ENCODE measurements at regions not wholly inside any gene's neighbourhood (a gene's known extent, or its start where the extent isn't known, plus 50 kb on each side); places are given as distances from the start of the nearest gene placed in this dataset.

GRCh38 chr11:119560961-119561360, 138.0 kb upstream of the THY1 start:
- H3K4me1 Mint-ChIP-seq (ENCODE audit: insufficient read depth, unreplicated experiment), result no peaks in the 10 kb centered on the region
- ChIA-PET POLR2A (no interaction called here), CTCF (interaction anchor here (1.9 kb wide), 1 partner anchor 27 kb away, joined by 7 read pairs; no protein-coding TSS in a partner anchor)
- no peaks in the 10 kb centered on the region for H3K36me3 Mint-ChIP-seq (ENCODE audit: insufficient read depth, unreplicated experiment)
- peaks cover 5% of the 10 kb centered on the region for H3K9me3 Mint-ChIP-seq (ENCODE audit: unreplicated experiment)
- H3K27me3 Mint-ChIP-seq (ENCODE audit: insufficient read depth, unreplicated experiment), result peaks cover 37% of the 10 kb centered on the region
- BruUV-seq (replicated peaks), result no TSS peak
- H3K4me3 Mint-ChIP-seq (ENCODE audit: unreplicated experiment), result no peak overlapping the region
- DNase-seq (ENCODE audit: unreplicated experiment), result no peak
- H3K27ac Mint-ChIP-seq (ENCODE audit: low read depth, unreplicated experiment), result no peak overlapping the region
- TF ChIP-seq CTCF (IDR thresholded peaks at IDR 0.05; ENCODE audit: unreplicated experiment), result no peak
- intact Hi-C loops (cut with micrococcal nuclease), result no loop called here

- no peak overlapping the region for H3K27ac Mint-ChIP-seq (ENCODE audit: low read depth, unreplicated experiment)
- H3K4me1 Mint-ChIP-seq (ENCODE audit: insufficient read depth, unreplicated experiment), result no peaks in the 10 kb centered on the region
- peaks cover 37% of the 10 kb centered on the region for H3K27me3 Mint-ChIP-seq (ENCODE audit: insufficient read depth, unreplicated experiment)
- no peaks in the 10 kb centered on the region for H3K36me3 Mint-ChIP-seq (ENCODE audit: insufficient read depth, unreplicated experiment)
- no peak overlapping the region for H3K4me3 Mint-ChIP-seq (ENCODE audit: unreplicated experiment)
- TF ChIP-seq CTCF (IDR thresholded peaks at IDR 0.05; ENCODE audit: unreplicated experiment), result no peak
- DNase-seq (ENCODE audit: unreplicated experiment), result no peak
- ChIA-PET CTCF (interaction anchor here (0.5 to 1.9 kb wide), 3 partner anchors 9 to 27 kb away, joined by 3 to 7 read pairs (median 4); no protein-coding TSS in a partner anchor), POLR2A (no interaction called here)
- BruUV-seq (replicated peaks), result no TSS peak
- no peaks in the 10 kb centered on the region for H3K9me3 Mint-ChIP-seq (ENCODE audit: unreplicated experiment)
- intact Hi-C loops (cut with micrococcal nuclease), result no loop called here
Observed at GRCh38 chr11:119560291-119560690, 137.3 kb upstream of the THY1 start.

GRCh38 chr11:119552106-119552485, 129.1 kb upstream of the THY1 start:
- Mint-ChIP-seq H3K36me3 (ENCODE audit: insufficient read depth, unreplicated experiment) (no peaks in the 10 kb centered on the region), H3K4me1 (ENCODE audit: insufficient read depth, unreplicated experiment) (no peaks in the 10 kb centered on the region), H3K4me3 (ENCODE audit: unreplicated experiment) (no peak overlapping the region), H3K9me3 (ENCODE audit: unreplicated experiment) (no peaks in the 10 kb centered on the region), H3K27me3 (ENCODE audit: insufficient read depth, unreplicated experiment) (no peaks in the 10 kb centered on the region), H3K27ac (ENCODE audit: low read depth, unreplicated experiment) (no peak overlapping the region)
- intact Hi-C loops (cut with micrococcal nuclease), result no loop called here
- TF ChIP-seq CTCF (IDR thresholded peaks at IDR 0.05; ENCODE audit: unreplicated experiment), result no peak
- BruUV-seq (replicated peaks), result no TSS peak
- DNase-seq (ENCODE audit: unreplicated experiment), result no peak
- ChIA-PET CTCF (no interaction called here), POLR2A (no interaction called here)

- no peak for TF ChIP-seq CTCF (IDR thresholded peaks at IDR 0.05; ENCODE audit: unreplicated experiment)
- BruUV-seq (replicated peaks), result no TSS peak
- CTCF ChIA-PET, result interaction anchor here (0.7 to 2.7 kb wide), 2 partner anchors 8 to 17 kb away, joined by 4 to 14 read pairs; no protein-coding TSS in a partner anchor
- Mint-ChIP-seq H3K4me3 (ENCODE audit: unreplicated experiment) (no peak overlapping the region), H3K4me1 (ENCODE audit: insufficient read depth, unreplicated experiment) (no peaks in the 10 kb centered on the region), H3K27me3 (ENCODE audit: insufficient read depth, unreplicated experiment) (no peaks in the 10 kb centered on the region), H3K9me3 (ENCODE audit: unreplicated experiment) (no peaks in the 10 kb centered on the region), H3K36me3 (ENCODE audit: insufficient read depth, unreplicated experiment) (no peaks in the 10 kb centered on the region), H3K27ac (ENCODE audit: low read depth, unreplicated experiment) (no peak overlapping the region)
- POLR2A ChIA-PET, result no interaction called here
- intact Hi-C loops (cut with micrococcal nuclease), result no loop called here
- no peak for DNase-seq (ENCODE audit: unreplicated experiment)
Observed at GRCh38 chr11:119551420-119552105, 128.6 kb upstream of the THY1 start.

All from MCF 10A (cell line).